PC-3 (cell line): ENCODE measurements at regions not wholly inside any gene's neighbourhood (a gene's known extent, or its start where the extent isn't known, plus 50 kb on each side); places are given as distances from the start of the nearest gene placed in this dataset.

Experiments
- ATAC-seq: fragments of 200-7000 bp; cut with Tn5 transposase; 2 replicates; pipeline ENCODE4 v1.9.1; 2020; ENCODE audit warnings: mild to moderate bottlenecking, moderate library complexity
- BruUV-seq: library from RNA; stranded (reverse); fragments of 400-500 nt; replicated peaks from 2 replicates; lab custom pipeline; 2021; lab: Mats Ljungman, UMichigan
- CTCF ChIA-PET: fragments of 300-600 bp; sonication (Branson Sonifier 250); formaldehyde crosslinking; loops from one replicate; lab custom pipeline; 2022; ENCODE audit warnings: antibody characterized with exemption; lab: Charles Lee
- POLR2A ChIA-PET: fragments of 300-600 bp; sonication (Branson Sonifier 250); formaldehyde crosslinking; loops from one replicate; lab custom pipeline; 2022; ENCODE audit warnings: antibody characterized with exemption; ENCODE audit not compliant: unreplicated experiment; lab: Charles Lee
- DNase-seq: peaks from one replicate; pipeline ENCODE4 v3.0.0-alpha.2; 2015
- H2AFZ ChIP-seq: fragments of 300-600 bp; sonication (generic); 2 replicates; pipeline ENCODE4 v1.6.0; 2016; ENCODE audit warnings: antibody characterized with exemption, low read length
- H3F3A ChIP-seq: fragments of 300-600 bp; sonication (generic); one replicate; pipeline ENCODE4 v1.6.0; 2017; ENCODE audit warnings: antibody characterized with exemption, low read length, control low read depth, mild to moderate bottlenecking; ENCODE audit not compliant: unreplicated experiment
- H3K27ac ChIP-seq: fragments of 300-600 bp; sonication (generic); 2 replicates; pipeline ENCODE4 v1.5.1; 2016; ENCODE audit warnings: mild to moderate bottlenecking, low read length
- H3K27me3 ChIP-seq: fragments of 300-600 bp; sonication (generic); 2 replicates; pipeline ENCODE4 v1.6.1; 2016; ENCODE audit warnings: low read length, mixed read lengths
- H3K36me3 ChIP-seq: fragments of 300-600 bp; sonication (generic); 2 replicates; pipeline ENCODE4 v1.6.1; 2016; ENCODE audit warnings: low read depth, mixed run types, low read length, mixed read lengths
- H3K4me1 ChIP-seq: fragments of 300-600 bp; sonication (generic); 2 replicates; pipeline ENCODE4 v1.5.1; 2016; ENCODE audit warnings: low read length; ENCODE audit not compliant: insufficient read depth
- H3K4me2 ChIP-seq: fragments of 300-600 bp; sonication (generic); 2 replicates; pipeline ENCODE4 v1.6.0; 2016; ENCODE audit warnings: low read length
- H3K4me3 ChIP-seq: fragments of 300-600 bp; sonication (generic); 2 replicates; pipeline ENCODE4 v1.5.1; 2016; ENCODE audit warnings: mild to moderate bottlenecking, low read length, mixed read lengths
- H3K79me2 ChIP-seq: fragments of 300-600 bp; sonication (generic); 2 replicates; pipeline ENCODE4 v1.6.1; 2017; ENCODE audit warnings: low read length, mixed read lengths
- H3K9ac ChIP-seq: fragments of 300-600 bp; sonication (generic); 2 replicates; pipeline ENCODE4 v1.6.0; 2016; ENCODE audit warnings: mild to moderate bottlenecking, low read length
- H3K9me2 ChIP-seq: fragments of 300-600 bp; sonication (generic); replicated peaks from 2 replicates; pipeline ENCODE4 v1.6.1; 2016; ENCODE audit warnings: mixed run types, low read length, mixed read lengths
- H3K9me3 ChIP-seq: fragments of 300-600 bp; sonication (generic); 2 replicates; pipeline ENCODE4 v1.6.1; 2016; ENCODE audit warnings: low read length, mixed read lengths
- H4K20me1 ChIP-seq: fragments of 300-600 bp; sonication (generic); 2 replicates; pipeline ENCODE4 v1.6.1; 2016; ENCODE audit warnings: low read length, mixed read lengths
- CTCF ChIP-seq: fragments of 300-600 bp; sonication (generic); conservative IDR thresholded peaks from 2 replicates; pipeline ENCODE4 v1.5.1; 2017; ENCODE audit warnings: antibody characterized with exemption, low read depth, mild to moderate bottlenecking, low read length
- EZH2 ChIP-seq: fragments of 300-600 bp; sonication (generic); IDR thresholded peaks from one replicate; pipeline ENCODE4 v1.6.1; 2017; ENCODE audit warnings: antibody characterized with exemption, mild to moderate bottlenecking, low read length; ENCODE audit not compliant: unreplicated experiment
- EZH2phosphoT487 ChIP-seq: fragments of 300-600 bp; sonication (generic); IDR thresholded peaks from 2 replicates; pipeline ENCODE4 v1.6.1; 2018; ENCODE audit warnings: mild to moderate bottlenecking, antibody characterized with exemption, low read length, borderline replicate concordance
- intact Hi-C: fragments of 100-400 bp; cut with micrococcal nuclease; formaldehyde crosslinking; loops from 2 replicates; pipeline ENCODE4 v1.9.0; 2023

GRCh38 chr12:16919551-16919950 lies 313.6 kb upstream of the LMO3 start:
- Histone ChIP-seq H3K36me3 (no peaks in the 10 kb centered on the region), H3K79me2 (no peaks in the 10 kb centered on the region), H2AFZ (no peak overlapping the region), H3K27ac (no peak overlapping the region), H3K9me2 (no peaks in the 10 kb centered on the region), H3K4me2 (no peak overlapping the region), H3K9ac (no peak overlapping the region), H3K27me3 (no peaks in the 10 kb centered on the region), H4K20me1 (no peaks in the 10 kb centered on the region), H3F3A (no peaks in the 10 kb centered on the region), H3K9me3 (no peaks in the 10 kb centered on the region), H3K4me1 (no peaks in the 10 kb centered on the region), H3K4me3 (no peak overlapping the region)
- no TSS peak for BruUV-seq
- no peak for ATAC-seq
- intact Hi-C loops, result no loop called here
- ChIA-PET POLR2A (no interaction called here), CTCF (no interaction called here)
- TF ChIP-seq EZH2phosphoT487 (no peak), CTCF (no peak), EZH2 (no peak)
- no peak for DNase-seq

- no peak overlapping the region for H3K4me2 ChIP-seq
- no peak overlapping the region for H3K27ac ChIP-seq
- H3K9me2 ChIP-seq, result no peaks in the 10 kb centered on the region
- ATAC-seq (no peak), DNase-seq (no peak)
- no peaks in the 10 kb centered on the region for H3K36me3 ChIP-seq
- ChIA-PET CTCF (no interaction called here), POLR2A (no interaction called here)
- no TSS peak for BruUV-seq
- H4K20me1 ChIP-seq, result no peaks in the 10 kb centered on the region
- no peaks in the 10 kb centered on the region for H3K9me3 ChIP-seq
- H3K79me2 ChIP-seq, result no peaks in the 10 kb centered on the region
- no peaks in the 10 kb centered on the region for H3K4me1 ChIP-seq
- H2AFZ ChIP-seq, result no peak overlapping the region
- no peaks in the 10 kb centered on the region for H3F3A ChIP-seq
- no peak overlapping the region for H3K9ac ChIP-seq
- no peak overlapping the region for H3K4me3 ChIP-seq
- H3K27me3 ChIP-seq, result no peaks in the 10 kb centered on the region
- intact Hi-C loops, result no loop called here
- TF ChIP-seq EZH2 (no peak), CTCF (no peak), EZH2phosphoT487 (no peak)
These were observed 308.9 kb upstream of the LMO3 start for GRCh38 chr12:16914853-16915252.

- H3F3A ChIP-seq, result no peaks in the 10 kb centered on the region
- H3K9me2 ChIP-seq, result no peaks in the 10 kb centered on the region
- no peaks in the 10 kb centered on the region for H3K79me2 ChIP-seq
- ATAC-seq (peak; percentile 49), DNase-seq (peak; percentile 39)
- H3K4me2 ChIP-seq, result no peak overlapping the region
- H3K27me3 ChIP-seq, result no peaks in the 10 kb centered on the region
- H3K36me3 ChIP-seq, result no peaks in the 10 kb centered on the region
- intact Hi-C loops, result no loop called here
- H3K4me1 ChIP-seq, result no peaks in the 10 kb centered on the region
- no peak overlapping the region for H3K9ac ChIP-seq
- no TSS peak for BruUV-seq
- ChIA-PET CTCF (no interaction called here), POLR2A (no interaction called here)
- TF ChIP-seq CTCF (no peak), EZH2 (no peak), EZH2phosphoT487 (no peak)
- no peak overlapping the region for H3K4me3 ChIP-seq
- H4K20me1 ChIP-seq, result no peaks in the 10 kb centered on the region
- H2AFZ ChIP-seq, result no peak overlapping the region
- no peaks in the 10 kb centered on the region for H3K9me3 ChIP-seq
- no peak overlapping the region for H3K27ac ChIP-seq
These were observed 308.0 kb upstream of the LMO3 start for GRCh38 chr12:16913832-16914490.
